ENCODE measurements at regions not wholly inside any gene's neighbourhood (a gene's known extent, or its start where the extent isn't known, plus 50 kb on each side); places are given as distances from the start of the nearest gene placed in this dataset.

- Histone ChIP-seq H3K9me2 (ENCODE audit: insufficient read depth, low read length) (no peaks in the 10 kb centered on the region), H3K27ac (ENCODE audit: low read depth, low read length, poor library complexity, severe bottlenecking) (no peak overlapping the region), H3K4me1 (ENCODE audit: insufficient read depth, low read length, poor library complexity, severe bottlenecking) (peaks cover 18% of the 10 kb centered on the region), H4K20me1 (ENCODE audit: insufficient read depth, low read length) (no peaks in the 10 kb centered on the region), H3K79me2 (ENCODE audit: insufficient read depth, low read depth, low read length) (no peaks in the 10 kb centered on the region), H3K36me3 (ENCODE audit: insufficient read depth, low read length) (no peaks in the 10 kb centered on the region; the same call in 1 of the 2 replicates), H3K4me2 (ENCODE audit: low read length) (no peak overlapping the region), H2AFZ (ENCODE audit: low read length) (no peak overlapping the region), H3K4me3 (ENCODE audit: low read depth, low read length, poor library complexity, severe bottlenecking) (no peak overlapping the region), H3K9me3 (ENCODE audit: low read length) (peaks cover 8% of the 10 kb centered on the region; the same call in 1 of the 2 replicates)
- ChIA-PET POLR2A (interaction anchor here (1.5 kb wide), 1 partner anchor 42 kb away, joined by 3 read pairs; no protein-coding TSS in a partner anchor), CTCF (ENCODE audit: unreplicated experiment) (no interaction called here)
- no peak for DNase-seq (ENCODE audit: low spot score)
- intact Hi-C loops (cut with micrococcal nuclease; ENCODE audit: unreplicated experiment) = no loop called here
- BruUV-seq (replicated peaks) = no TSS peak
- TF ChIP-seq EZH2phosphoT487 (IDR thresholded peaks at IDR 0.05; ENCODE audit: borderline replicate concordance, low read depth, low read length) = no peak
- TF ChIP-seq, protein P1, sequence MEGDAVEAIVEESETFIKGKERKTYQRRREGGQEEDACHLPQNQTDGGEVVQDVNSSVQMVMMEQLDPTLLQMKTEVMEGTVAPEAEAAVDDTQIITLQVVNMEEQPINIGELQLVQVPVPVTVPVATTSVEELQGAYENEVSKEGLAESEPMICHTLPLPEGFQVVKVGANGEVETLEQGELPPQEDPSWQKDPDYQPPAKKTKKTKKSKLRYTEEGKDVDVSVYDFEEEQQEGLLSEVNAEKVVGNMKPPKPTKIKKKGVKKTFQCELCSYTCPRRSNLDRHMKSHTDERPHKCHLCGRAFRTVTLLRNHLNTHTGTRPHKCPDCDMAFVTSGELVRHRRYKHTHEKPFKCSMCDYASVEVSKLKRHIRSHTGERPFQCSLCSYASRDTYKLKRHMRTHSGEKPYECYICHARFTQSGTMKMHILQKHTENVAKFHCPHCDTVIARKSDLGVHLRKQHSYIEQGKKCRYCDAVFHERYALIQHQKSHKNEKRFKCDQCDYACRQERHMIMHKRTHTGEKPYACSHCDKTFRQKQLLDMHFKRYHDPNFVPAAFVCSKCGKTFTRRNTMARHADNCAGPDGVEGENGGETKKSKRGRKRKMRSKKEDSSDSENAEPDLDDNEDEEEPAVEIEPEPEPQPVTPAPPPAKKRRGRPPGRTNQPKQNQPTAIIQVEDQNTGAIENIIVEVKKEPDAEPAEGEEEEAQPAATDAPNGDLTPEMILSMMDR (conservative IDR thresholded peaks at IDR 0.05; ENCODE audit: low read length) = no peak
Observed at GRCh38 chr15:69869881-69870505, 227.7 kb downstream of the TLE3 start.

GRCh38 chr15:69871511-69872134 lies 226.1 kb downstream of the TLE3 start:
- intact Hi-C loops (cut with micrococcal nuclease; ENCODE audit: unreplicated experiment) = no loop called here
- ChIA-PET POLR2A (interaction anchor here (0.8 kb wide), 1 partner anchor 9 kb away, joined by 3 read pairs; no protein-coding TSS in a partner anchor), CTCF (ENCODE audit: unreplicated experiment) (interaction anchor here (1.0 kb wide), 1 partner anchor 19 kb away, joined by 3 read pairs; no protein-coding TSS in a partner anchor)
- H3K9me2 ChIP-seq (ENCODE audit: insufficient read depth, low read length) = no peaks in the 10 kb centered on the region
- DNase-seq (ENCODE audit: low spot score) = no peak
- no peak overlapping the region for H3K4me2 ChIP-seq (ENCODE audit: low read length)
- H3K4me3 ChIP-seq (ENCODE audit: low read depth, low read length, poor library complexity, severe bottlenecking) = no peak overlapping the region
- no peak overlapping the region for H2AFZ ChIP-seq (ENCODE audit: low read length)
- H3K79me2 ChIP-seq (ENCODE audit: insufficient read depth, low read depth, low read length) = no peaks in the 10 kb centered on the region
- peaks cover 8% of the 10 kb centered on the region; the same call in 1 of the 2 replicates for H3K9me3 ChIP-seq (ENCODE audit: low read length)
- no peaks in the 10 kb centered on the region for H4K20me1 ChIP-seq (ENCODE audit: insufficient read depth, low read length)
- H3K4me1 ChIP-seq (ENCODE audit: insufficient read depth, low read length, poor library complexity, severe bottlenecking) = peaks cover 8% of the 10 kb centered on the region
- TF ChIP-seq, protein P1 (conservative IDR thresholded peaks at IDR 0.05; ENCODE audit: low read length) = no peak
- no peak for TF ChIP-seq EZH2phosphoT487 (IDR thresholded peaks at IDR 0.05; ENCODE audit: borderline replicate concordance, low read depth, low read length)
- BruUV-seq (replicated peaks) = no TSS peak
- no peak overlapping the region for H3K27ac ChIP-seq (ENCODE audit: low read depth, low read length, poor library complexity, severe bottlenecking)
- no peaks in the 10 kb centered on the region; the same call in 1 of the 2 replicates for H3K36me3 ChIP-seq (ENCODE audit: insufficient read depth, low read length)

DNA sequence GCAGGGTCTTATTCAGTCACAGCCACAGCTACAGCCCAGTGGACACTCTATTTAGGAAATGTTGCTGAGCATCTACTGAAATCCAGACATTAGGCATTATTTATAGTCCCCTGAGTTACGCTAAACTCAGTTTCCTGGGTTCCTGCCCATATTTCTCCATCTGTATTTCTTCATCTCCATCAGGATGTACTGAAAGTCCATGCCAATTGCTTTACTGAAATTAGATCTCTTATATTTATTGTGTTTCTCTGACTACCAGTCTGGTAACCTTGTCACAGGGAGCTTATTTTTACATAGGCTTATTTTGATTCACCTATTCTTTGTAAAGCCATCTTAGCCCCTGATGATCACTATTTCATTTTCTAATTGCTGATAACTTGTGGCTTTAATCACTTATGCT lies 223.9 kb downstream of the TLE3 start:
- H4K20me1 ChIP-seq (ENCODE audit: insufficient read depth, low read length) = no peaks in the 10 kb centered on the region
- no peak for DNase-seq (ENCODE audit: low spot score)
- CTCF ChIA-PET (ENCODE audit: unreplicated experiment) = no interaction called here
- peaks cover 8% of the 10 kb centered on the region; the same call in 1 of the 2 replicates for H3K9me3 ChIP-seq (ENCODE audit: low read length)
- POLR2A ChIA-PET = no interaction called here
- no peak overlapping the region for H2AFZ ChIP-seq (ENCODE audit: low read length)
- H3K9me2 ChIP-seq (ENCODE audit: insufficient read depth, low read length) = no peaks in the 10 kb centered on the region
- H3K27ac ChIP-seq (ENCODE audit: low read depth, low read length, poor library complexity, severe bottlenecking) = no peak overlapping the region
- no peaks in the 10 kb centered on the region for H3K79me2 ChIP-seq (ENCODE audit: insufficient read depth, low read depth, low read length)
- H3K4me1 ChIP-seq (ENCODE audit: insufficient read depth, low read length, poor library complexity, severe bottlenecking) = peaks cover 6% of the 10 kb centered on the region
- no TSS peak for BruUV-seq (replicated peaks)
- H3K4me2 ChIP-seq (ENCODE audit: low read length) = no peak overlapping the region
- H3K36me3 ChIP-seq (ENCODE audit: insufficient read depth, low read length) = no peaks in the 10 kb centered on the region; the same call in 1 of the 2 replicates
- no peak overlapping the region for H3K4me3 ChIP-seq (ENCODE audit: low read depth, low read length, poor library complexity, severe bottlenecking)
- intact Hi-C loops (cut with micrococcal nuclease; ENCODE audit: unreplicated experiment) = no loop called here
- TF ChIP-seq, protein P1 (conservative IDR thresholded peaks at IDR 0.05; ENCODE audit: low read length) = no peak
- no peak for TF ChIP-seq EZH2phosphoT487 (IDR thresholded peaks at IDR 0.05; ENCODE audit: borderline replicate concordance, low read depth, low read length)
